Pancreas (tissue), 10 donors: ENCODE measurements at regions not wholly inside any gene's neighbourhood (a gene's known extent, or its start where the extent isn't known, plus 50 kb on each side); places are given as distances from the start of the nearest gene placed in this dataset.
"Not testable (repeated sequence)": the region's sequence is repeated elsewhere in the genome, so short reads cannot be mapped to it uniquely, and the experiment has no call there.

Experiments used
- ATAC-seq, 4 donors: fragments of 200-7000 bp; cut with Tn5 transposase; one replicate each; pipeline versions ENCODE4 v1.8.0 to v1.9.1; 2020; ENCODE audit warnings: mild to moderate bottlenecking in 4 of 4, moderate library complexity in 4 of 4
- DNase-seq, 6 donors: peaks; one replicate each; pipeline ENCODE4 v3.0.0-alpha.2; 2020
- FAIRE-seq: peaks from 2 replicates; lab custom pipeline; 2012; peaks lifted over from hg19 to GRCh38; lab: Jason Lieb, UNC
- H3K27ac ChIP-seq, 4 donors: fragments of 200-600 bp; sonication (generic); 1 replicate in 3 of 4; 2 replicates in 1 of 4; pipeline versions ENCODE4 v1.5.0 to v1.8.0; 2020
- H3K27me3 ChIP-seq, 4 donors: fragments of 200-600 bp; one replicate each; pipeline ENCODE4 v1.8.0; 2021
- H3K36me3 ChIP-seq, 3 donors: fragments of 200-600 bp; sonication (generic) in 1 of 3; one replicate each; pipeline versions ENCODE4 v1.5.0 to v1.8.0; 2020 to 2021
- H3K4me1 ChIP-seq, 3 donors: fragments of 200-600 bp; one replicate each; pipeline ENCODE4 v1.8.0; 2021
- H3K4me3 ChIP-seq, 4 donors: fragments of 200-600 bp; sonication (generic) in 2 of 4; one replicate each; pipeline versions ENCODE4 v1.5.0 to v1.8.0; 2020 to 2021
- H3K9me3 ChIP-seq, 4 donors: fragments of 200-600 bp; one replicate each; pipeline ENCODE4 v1.8.0; 2021
- WGBS, 2 donors: extraction: QIAGEN DNeasy Blood & Tissue Kit; methylation state at CpG; one replicate each; pipeline ENCODE4 v1.1.7; 2013; 5-methylcytosine and 5-hydroxymethylcytosine counted together
- intact Hi-C, 3 donors: fragments of 100-400 bp; cut with DNase I; formaldehyde crosslinking; loops; one replicate each; pipeline versions ENCODE4 v1.11.1 to v1.14.2; 2022
- TF ChIP-seq, protein P1 (sequence below), 4 donors: fragments of 200-600 bp; sonication (generic) in 3 of 4; IDR thresholded peaks; one replicate each; pipeline versions ENCODE4 v1.5.0 to v1.8.0; 2021; ENCODE audit warnings: antibody characterized with exemption in 4 of 4
- donor health status: healthy with polysubstance abuse.
- donor health status: DM: no; HTN: no; CAD: no; lungs with moderate emphysema.
- donor health status: DM: no; HTN: no; CAD: no.
- donor health status: control.
- donor health status: control.
- donor health status: Bipolar disorder and iron deficiency.
- donor health status: DM: yes; HTN: yes; CAD: no.
- donor health status: DM: no; HTN: no; CAD: no.
- donor health status: DM: no; HTN: no; CAD: no.
- donor health status: DM: yes; HTN: yes; CAD: no.

- H3K4me3 ChIP-seq: no peak overlapping the region
- H3K9me3 ChIP-seq: no peaks in the 10 kb centered on the region
- TF ChIP-seq, protein P1, sequence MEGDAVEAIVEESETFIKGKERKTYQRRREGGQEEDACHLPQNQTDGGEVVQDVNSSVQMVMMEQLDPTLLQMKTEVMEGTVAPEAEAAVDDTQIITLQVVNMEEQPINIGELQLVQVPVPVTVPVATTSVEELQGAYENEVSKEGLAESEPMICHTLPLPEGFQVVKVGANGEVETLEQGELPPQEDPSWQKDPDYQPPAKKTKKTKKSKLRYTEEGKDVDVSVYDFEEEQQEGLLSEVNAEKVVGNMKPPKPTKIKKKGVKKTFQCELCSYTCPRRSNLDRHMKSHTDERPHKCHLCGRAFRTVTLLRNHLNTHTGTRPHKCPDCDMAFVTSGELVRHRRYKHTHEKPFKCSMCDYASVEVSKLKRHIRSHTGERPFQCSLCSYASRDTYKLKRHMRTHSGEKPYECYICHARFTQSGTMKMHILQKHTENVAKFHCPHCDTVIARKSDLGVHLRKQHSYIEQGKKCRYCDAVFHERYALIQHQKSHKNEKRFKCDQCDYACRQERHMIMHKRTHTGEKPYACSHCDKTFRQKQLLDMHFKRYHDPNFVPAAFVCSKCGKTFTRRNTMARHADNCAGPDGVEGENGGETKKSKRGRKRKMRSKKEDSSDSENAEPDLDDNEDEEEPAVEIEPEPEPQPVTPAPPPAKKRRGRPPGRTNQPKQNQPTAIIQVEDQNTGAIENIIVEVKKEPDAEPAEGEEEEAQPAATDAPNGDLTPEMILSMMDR (IDR thresholded peaks at IDR 0.05): no peak
- FAIRE-seq: no peak
- no peak for DNase-seq
- H3K4me1 ChIP-seq: no peaks in the 10 kb centered on the region
- no peak for ATAC-seq
- WGBS, 2 donors: 42 to 63% methylated on average over 1 of the region's 1 CpG
- no peaks in the 10 kb centered on the region for H3K36me3 ChIP-seq
- intact Hi-C loops: no loop called here
- H3K27me3 ChIP-seq: no peaks in the 10 kb centered on the region
- H3K27ac ChIP-seq: no peak overlapping the region
Observed at GRCh38 chr11:82034527-82034926, 699.1 kb downstream of the FAM181B start.

DNA sequence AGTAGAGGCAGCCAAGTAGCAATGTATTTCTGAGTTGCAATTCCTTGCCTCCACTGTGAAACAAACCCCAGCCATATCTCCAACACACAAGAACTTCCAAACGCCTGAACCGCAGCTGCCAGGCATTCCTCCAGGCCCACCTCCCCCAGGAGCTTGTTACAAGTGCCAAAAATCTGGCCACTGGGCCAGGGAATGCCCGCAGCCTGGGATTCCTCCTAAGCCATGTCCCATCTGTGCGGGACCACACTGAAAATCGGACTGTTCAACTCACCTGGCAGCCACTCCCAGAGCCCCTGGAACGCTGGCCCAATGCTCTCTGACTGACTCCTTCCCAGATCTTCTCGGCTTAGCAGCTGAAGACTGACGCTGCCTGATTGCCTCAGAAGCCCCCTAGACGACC, 706.3 kb downstream of the FAM181B start:
- ATAC-seq, H3K36me3 ChIP-seq, H3K27me3 ChIP-seq, H3K4me1 ChIP-seq, H3K9me3 ChIP-seq, FAIRE-seq, H3K4me3 ChIP-seq, H3K27ac ChIP-seq, intact Hi-C loops: not testable (repeated sequence)
- 70 to 75% methylated on average over 9 of the region's 9 CpGs for WGBS, 2 donors
- DNase-seq: peak in 1 of 6 donors; percentile 19

GRCh38 chr11:82024760-82025159, 708.9 kb downstream of the FAM181B start:
- TF ChIP-seq, protein P1 (IDR thresholded peaks at IDR 0.05): no peak
- Histone ChIP-seq H3K9me3 (no peaks in the 10 kb centered on the region), H3K27ac (no peak overlapping the region), H3K4me1 (no peaks in the 10 kb centered on the region), H3K36me3 (no peaks in the 10 kb centered on the region), H3K27me3 (no peaks in the 10 kb centered on the region), H3K4me3 (no peak overlapping the region)
- no peak for DNase-seq
- no peak for FAIRE-seq
- WGBS, 2 donors: 28 to 41% methylated on average over 1 of the region's 1 CpG
- intact Hi-C loops: no loop called here
- ATAC-seq: no peak

DNA sequence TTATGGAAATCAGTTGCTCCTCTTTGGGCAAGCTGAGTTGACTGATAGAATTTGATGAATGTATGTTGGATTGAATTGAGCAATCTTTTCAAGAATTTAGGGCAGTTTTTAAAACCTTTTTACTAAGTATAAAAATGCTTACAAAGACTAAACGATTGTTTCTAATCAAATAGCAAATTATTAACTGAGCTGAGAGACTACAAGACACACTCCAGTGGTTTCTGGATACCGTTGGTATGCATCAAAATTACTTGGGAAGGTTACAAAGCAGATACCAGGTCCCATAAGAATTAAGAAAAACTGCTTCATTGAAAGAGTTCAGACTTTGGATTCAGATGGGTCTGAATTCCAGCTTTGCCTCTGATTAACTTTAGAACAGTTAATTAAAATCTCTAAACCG, 721.4 kb downstream of the FAM181B start:
- TF ChIP-seq, protein P1 (IDR thresholded peaks at IDR 0.05): no peak
- Histone ChIP-seq H3K4me1 (no peaks in the 10 kb centered on the region), H3K27ac (no peak overlapping the region), H3K9me3 (no peaks in the 10 kb centered on the region), H3K4me3 (no peak overlapping the region), H3K27me3 (no peaks in the 10 kb centered on the region), H3K36me3 (no peaks in the 10 kb centered on the region)
- no peak for ATAC-seq
- intact Hi-C loops: no loop called here
- no peak for FAIRE-seq
- WGBS, 2 donors: 17 to 21% methylated on average over 3 of the region's 3 CpGs
- DNase-seq: no peak

GRCh38 chr11:82009133-82009532, 724.5 kb downstream of the FAM181B start:
- no peak for FAIRE-seq

More at GRCh38 chr11:82009133-82009532, 724.5 kb downstream of the FAM181B start:
- WGBS, 2 donors: 56 to 65% methylated on average over 2 of the region's 2 CpGs
- ATAC-seq (no peak), DNase-seq (no peak)
- Histone ChIP-seq H3K27me3 (no peaks in the 10 kb centered on the region), H3K27ac (no peak overlapping the region), H3K4me3 (no peak overlapping the region), H3K4me1 (no peaks in the 10 kb centered on the region), H3K36me3 (no peaks in the 10 kb centered on the region), H3K9me3 (no peaks in the 10 kb centered on the region)
- intact Hi-C loops: no loop called here
- TF ChIP-seq, protein P1 (IDR thresholded peaks at IDR 0.05): no peak
